ENCODE measurements at regions not wholly inside any gene's neighbourhood (a gene's known extent, or its start where the extent isn't known, plus 50 kb on each side); places are given as distances from the start of the nearest gene placed in this dataset.

GRCh38 chr16:31678649-31679325 is 151.1 kb downstream of the AHSP start:
- no peak for TF ChIP-seq CEBPB (IDR thresholded peaks at IDR 0.05)
- TF ChIP-seq USF1 (IDR thresholded peaks at IDR 0.05): no peak
- TF ChIP-seq TAF1 (IDR thresholded peaks at IDR 0.05; ENCODE audit: low read depth): no peak
- TF ChIP-seq TCF12 (IDR thresholded peaks at IDR 0.05; ENCODE audit: low read depth): no peak
- TF ChIP-seq CREB1 (IDR thresholded peaks at IDR 0.05; ENCODE audit: low read depth): no peak
- no peak for TF ChIP-seq YY1 (IDR thresholded peaks at IDR 0.05; ENCODE audit: low read depth)
- TF ChIP-seq FOXM1 (IDR thresholded peaks at IDR 0.05; ENCODE audit: borderline replicate concordance, low read depth): no peak

DNA sequence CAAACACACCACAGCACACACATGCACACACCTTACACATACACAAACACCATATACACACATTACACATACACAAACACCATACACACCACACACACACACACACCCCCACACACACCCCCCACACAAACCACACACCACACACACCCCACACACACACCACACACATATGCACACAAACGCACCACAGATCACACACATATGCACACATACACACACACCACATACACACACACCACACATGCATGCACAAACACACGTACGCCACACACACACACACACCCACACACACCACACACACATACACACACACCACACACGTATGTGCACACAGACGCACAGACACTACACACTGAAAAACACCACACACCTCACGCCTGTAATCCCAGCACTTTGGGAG is 166.0 kb downstream of the AHSP start:
- TF ChIP-seq MAX (IDR thresholded peaks at IDR 0.05) (no peak), ZBTB7A (IDR thresholded peaks at IDR 0.05; ENCODE audit: low read depth) (no peak), EP300 (IDR thresholded peaks at IDR 0.05; ENCODE audit: borderline replicate concordance) (no peak), USF1 (IDR thresholded peaks at IDR 0.05) (no peak), CREB1 (IDR thresholded peaks at IDR 0.05; ENCODE audit: low read depth) (no peak), FOXM1 (IDR thresholded peaks at IDR 0.05; ENCODE audit: borderline replicate concordance, low read depth) (no peak), TEAD4 (IDR thresholded peaks at IDR 0.05) (no peak), TCF12 (IDR thresholded peaks at IDR 0.05; ENCODE audit: low read depth) (no peak)

DNA sequence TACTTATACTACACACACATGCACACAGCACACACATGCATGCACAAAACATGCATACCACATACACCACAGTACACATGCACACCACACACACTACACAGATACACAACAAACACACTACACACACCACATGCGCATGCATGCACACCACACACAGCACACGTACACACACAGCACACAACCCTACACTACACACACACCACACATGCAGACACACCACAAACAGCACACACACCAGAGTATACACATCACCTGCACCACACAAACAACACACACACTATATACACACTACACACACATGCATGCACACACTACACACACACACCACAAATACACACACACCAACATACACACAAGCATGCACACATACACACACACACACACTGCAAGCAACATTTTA is 166.8 kb downstream of the AHSP start:
- TF ChIP-seq RAD21 (IDR thresholded peaks at IDR 0.05; ENCODE audit: low read depth) (no peak), TEAD4 (IDR thresholded peaks at IDR 0.05) (no peak), REST (IDR thresholded peaks at IDR 0.05; ENCODE audit: low read depth) (no peak), USF1 (IDR thresholded peaks at IDR 0.05) (no peak), CREB1 (IDR thresholded peaks at IDR 0.05; ENCODE audit: low read depth) (no peak), MAX (IDR thresholded peaks at IDR 0.05) (no peak), ZBTB7A (IDR thresholded peaks at IDR 0.05; ENCODE audit: low read depth) (no peak), FOXM1 (IDR thresholded peaks at IDR 0.05; ENCODE audit: borderline replicate concordance, low read depth) (no peak), EGR1 (IDR thresholded peaks at IDR 0.05) (no peak), NFIC (IDR thresholded peaks at IDR 0.05) (no peak), TAF1 (IDR thresholded peaks at IDR 0.05; ENCODE audit: low read depth) (no peak), TCF12 (IDR thresholded peaks at IDR 0.05; ENCODE audit: low read depth) (no peak), YY1 (IDR thresholded peaks at IDR 0.05; ENCODE audit: low read depth) (no peak), CEBPB (IDR thresholded peaks at IDR 0.05) (no peak), EP300 (IDR thresholded peaks at IDR 0.05; ENCODE audit: borderline replicate concordance) (no peak)

DNA sequence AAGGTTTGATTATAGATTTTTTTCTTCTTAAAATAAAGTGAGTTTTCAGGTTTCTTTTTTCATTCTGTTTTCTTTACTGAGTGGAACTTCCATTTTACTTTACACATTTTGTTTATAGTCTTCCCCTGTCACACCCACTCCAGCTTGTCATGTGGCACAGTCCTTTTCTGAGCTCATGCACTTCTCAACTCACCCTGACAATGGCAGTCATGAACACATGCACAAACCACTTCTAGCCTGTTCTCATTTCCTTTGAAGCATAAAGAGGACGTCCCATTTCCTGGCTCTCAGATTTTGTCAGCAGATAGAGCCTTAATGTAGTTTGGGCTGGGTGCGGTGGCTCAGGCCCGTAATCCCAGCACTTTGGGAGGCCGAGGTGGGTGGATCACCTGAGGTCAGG is 168.0 kb downstream of the AHSP start:
- TF ChIP-seq ZBTB7A (IDR thresholded peaks at IDR 0.05; ENCODE audit: low read depth): no peak
- no peak for TF ChIP-seq FOXM1 (IDR thresholded peaks at IDR 0.05; ENCODE audit: borderline replicate concordance, low read depth)
- no peak for TF ChIP-seq NFIC (IDR thresholded peaks at IDR 0.05)
- no peak for TF ChIP-seq TAF1 (IDR thresholded peaks at IDR 0.05; ENCODE audit: low read depth)
- TF ChIP-seq REST (IDR thresholded peaks at IDR 0.05; ENCODE audit: low read depth): no peak
- no peak for TF ChIP-seq TCF12 (IDR thresholded peaks at IDR 0.05; ENCODE audit: low read depth)
- TF ChIP-seq MAX (IDR thresholded peaks at IDR 0.05): no peak
- no peak for TF ChIP-seq YY1 (IDR thresholded peaks at IDR 0.05; ENCODE audit: low read depth)
- TF ChIP-seq TEAD4 (IDR thresholded peaks at IDR 0.05): no peak
- TF ChIP-seq RAD21 (IDR thresholded peaks at IDR 0.05; ENCODE audit: low read depth): no peak

GRCh38 chr16:31696968-31697743 is 169.5 kb downstream of the AHSP start:
- TF ChIP-seq TCF12 (IDR thresholded peaks at IDR 0.05; ENCODE audit: low read depth): no peak
- peak; percentile 72 for TF ChIP-seq RAD21 (IDR thresholded peaks at IDR 0.05; ENCODE audit: low read depth)

Measured in Ishikawa (cell line).